Panc1 (cell line): ENCODE measurements at regions not wholly inside any gene's neighbourhood (a gene's known extent, or its start where the extent isn't known, plus 50 kb on each side); places are given as distances from the start of the nearest gene placed in this dataset.

ENCODE experiments used
- ATAC-seq: fragments of 200-7000 bp; cut with Tn5 transposase; 2 replicates; pipeline ENCODE4 v1.9.1; 2020; ENCODE audit warnings: mild to moderate bottlenecking, moderate library complexity
- BruUV-seq: library from RNA; stranded (reverse); fragments of 400-500 nt; replicated peaks from 2 replicates; lab custom pipeline; 2021; lab: Mats Ljungman, UMichigan
- CTCF ChIA-PET: fragments of 300-600 bp; sonication (Branson Sonifier 250); formaldehyde crosslinking; loops from one replicate; lab custom pipeline; 2022; ENCODE audit warnings: antibody characterized with exemption; lab: Charles Lee
- POLR2A ChIA-PET: fragments of 300-600 bp; sonication (Branson Sonifier 250); formaldehyde crosslinking; loops from one replicate; lab custom pipeline; 2022; ENCODE audit warnings: antibody characterized with exemption; lab: Charles Lee
- DNase-seq: peaks from one replicate; pipeline ENCODE4 v3.0.0-alpha.2; 2010; ENCODE audit warnings: low read depth, low spot score
- H3K27ac ChIP-seq: 2 replicates; pipeline ENCODE4 v1.5.1; 2011; ENCODE audit warnings: mild to moderate bottlenecking, low read length, inconsistent platforms
- H3K27me3 ChIP-seq: fragments of 200-500 bp; sonication (Bioruptor generic); 2 replicates; pipeline ENCODE4 v1.6.0; 2014; ENCODE audit warnings: low read length, inconsistent platforms; ENCODE audit not compliant: control insufficient read depth, insufficient read depth
- H3K36me3 ChIP-seq: fragments of 200-500 bp; sonication (Bioruptor generic); 2 replicates; pipeline ENCODE4 v1.5.1; 2014; ENCODE audit warnings: inconsistent platforms, mild to moderate bottlenecking, low read length, moderate library complexity; ENCODE audit not compliant: control insufficient read depth, insufficient read depth
- H3K4me1 ChIP-seq: 2 replicates; pipeline ENCODE4 v1.5.1; 2011; ENCODE audit warnings: inconsistent platforms, mild to moderate bottlenecking, low read length, moderate library complexity; ENCODE audit not compliant: control insufficient read depth, insufficient read depth
- H3K4me3 ChIP-seq, 2 experiments: 2 replicates each; pipeline ENCODE4 v1.5.1; 2011 to 2012; ENCODE audit warnings: low read depth in 2 of 2, low read length in 2 of 2, mild to moderate bottlenecking in 2 of 2, inconsistent platforms in 1 of 2, moderate library complexity in 1 of 2
- H3K9me3 ChIP-seq: fragments of 200-500 bp; sonication (Bioruptor generic); 2 replicates; pipeline ENCODE4 v1.5.1; 2014; ENCODE audit warnings: low read depth, mild to moderate bottlenecking, inconsistent platforms, low read length, moderate library complexity; ENCODE audit not compliant: control insufficient read depth, insufficient read depth
- POLR2AphosphoS5 ChIP-seq: IDR thresholded peaks from 2 replicates; pipeline ENCODE4 v1.6.1; 2012; ENCODE audit warnings: mild to moderate bottlenecking, low read depth, low read length, moderate library complexity
- SIN3A ChIP-seq: IDR thresholded peaks from 2 replicates; pipeline ENCODE4 v1.6.1; 2012; ENCODE audit warnings: low read depth, mild to moderate bottlenecking, low read length, moderate library complexity, borderline replicate concordance; ENCODE audit not compliant: insufficient read depth
- TCF7L2 ChIP-seq: IDR thresholded peaks from 2 replicates; pipeline ENCODE4 v1.6.1; 2011; ENCODE audit warnings: mild to moderate bottlenecking, low read depth, low read length, inconsistent platforms
- in situ Hi-C: cut with HindIII; loops from 2 replicates; pipeline ENCODE4 v1.10.0; 2016; ENCODE audit warnings: low sequenced_read_pairs, low pct_unique_long_range_greater_than_20kb
- intact Hi-C: fragments of 100-400 bp; cut with micrococcal nuclease; formaldehyde crosslinking; loops from one replicate; pipeline ENCODE4 v1.10.0; 2022; ENCODE audit not compliant: unreplicated experiment
- TF ChIP-seq, protein P1 (sequence below): fragments of 450-650 bp; IDR thresholded peaks from 2 replicates; pipeline ENCODE4 v1.5.1; 2017; ENCODE audit warnings: mild to moderate bottlenecking
- TF ChIP-seq, protein P2 (sequence below), 2 experiments: IDR thresholded peaks; 2 replicates each; pipeline ENCODE4 v1.6.1; 2011 to 2012; ENCODE audit warnings: low read depth in 2 of 2, control low read depth in 1 of 2, low read length in 1 of 2, mild to moderate bottlenecking in 1 of 2, moderate library complexity in 1 of 2; ENCODE audit not compliant: insufficient read depth in 1 of 2

GRCh38 chr3:87390821-87391220, 114.4 kb upstream of the POU1F1 start:
- no peaks in the 10 kb centered on the region for H3K27me3 ChIP-seq
- H3K4me1 ChIP-seq, result no peaks in the 10 kb centered on the region
- BruUV-seq, result no TSS peak
- in situ Hi-C loops, result no loop called here
- no peaks in the 10 kb centered on the region for H3K36me3 ChIP-seq
- CTCF ChIA-PET, result no interaction called here
- no peaks in the 10 kb centered on the region for H3K9me3 ChIP-seq
- TF ChIP-seq TCF7L2 (no peak), POLR2AphosphoS5 (no peak), SIN3A (no peak)
- TF ChIP-seq, protein P1, sequence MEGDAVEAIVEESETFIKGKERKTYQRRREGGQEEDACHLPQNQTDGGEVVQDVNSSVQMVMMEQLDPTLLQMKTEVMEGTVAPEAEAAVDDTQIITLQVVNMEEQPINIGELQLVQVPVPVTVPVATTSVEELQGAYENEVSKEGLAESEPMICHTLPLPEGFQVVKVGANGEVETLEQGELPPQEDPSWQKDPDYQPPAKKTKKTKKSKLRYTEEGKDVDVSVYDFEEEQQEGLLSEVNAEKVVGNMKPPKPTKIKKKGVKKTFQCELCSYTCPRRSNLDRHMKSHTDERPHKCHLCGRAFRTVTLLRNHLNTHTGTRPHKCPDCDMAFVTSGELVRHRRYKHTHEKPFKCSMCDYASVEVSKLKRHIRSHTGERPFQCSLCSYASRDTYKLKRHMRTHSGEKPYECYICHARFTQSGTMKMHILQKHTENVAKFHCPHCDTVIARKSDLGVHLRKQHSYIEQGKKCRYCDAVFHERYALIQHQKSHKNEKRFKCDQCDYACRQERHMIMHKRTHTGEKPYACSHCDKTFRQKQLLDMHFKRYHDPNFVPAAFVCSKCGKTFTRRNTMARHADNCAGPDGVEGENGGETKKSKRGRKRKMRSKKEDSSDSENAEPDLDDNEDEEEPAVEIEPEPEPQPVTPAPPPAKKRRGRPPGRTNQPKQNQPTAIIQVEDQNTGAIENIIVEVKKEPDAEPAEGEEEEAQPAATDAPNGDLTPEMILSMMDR, result no peak
- TF ChIP-seq, protein P2, sequence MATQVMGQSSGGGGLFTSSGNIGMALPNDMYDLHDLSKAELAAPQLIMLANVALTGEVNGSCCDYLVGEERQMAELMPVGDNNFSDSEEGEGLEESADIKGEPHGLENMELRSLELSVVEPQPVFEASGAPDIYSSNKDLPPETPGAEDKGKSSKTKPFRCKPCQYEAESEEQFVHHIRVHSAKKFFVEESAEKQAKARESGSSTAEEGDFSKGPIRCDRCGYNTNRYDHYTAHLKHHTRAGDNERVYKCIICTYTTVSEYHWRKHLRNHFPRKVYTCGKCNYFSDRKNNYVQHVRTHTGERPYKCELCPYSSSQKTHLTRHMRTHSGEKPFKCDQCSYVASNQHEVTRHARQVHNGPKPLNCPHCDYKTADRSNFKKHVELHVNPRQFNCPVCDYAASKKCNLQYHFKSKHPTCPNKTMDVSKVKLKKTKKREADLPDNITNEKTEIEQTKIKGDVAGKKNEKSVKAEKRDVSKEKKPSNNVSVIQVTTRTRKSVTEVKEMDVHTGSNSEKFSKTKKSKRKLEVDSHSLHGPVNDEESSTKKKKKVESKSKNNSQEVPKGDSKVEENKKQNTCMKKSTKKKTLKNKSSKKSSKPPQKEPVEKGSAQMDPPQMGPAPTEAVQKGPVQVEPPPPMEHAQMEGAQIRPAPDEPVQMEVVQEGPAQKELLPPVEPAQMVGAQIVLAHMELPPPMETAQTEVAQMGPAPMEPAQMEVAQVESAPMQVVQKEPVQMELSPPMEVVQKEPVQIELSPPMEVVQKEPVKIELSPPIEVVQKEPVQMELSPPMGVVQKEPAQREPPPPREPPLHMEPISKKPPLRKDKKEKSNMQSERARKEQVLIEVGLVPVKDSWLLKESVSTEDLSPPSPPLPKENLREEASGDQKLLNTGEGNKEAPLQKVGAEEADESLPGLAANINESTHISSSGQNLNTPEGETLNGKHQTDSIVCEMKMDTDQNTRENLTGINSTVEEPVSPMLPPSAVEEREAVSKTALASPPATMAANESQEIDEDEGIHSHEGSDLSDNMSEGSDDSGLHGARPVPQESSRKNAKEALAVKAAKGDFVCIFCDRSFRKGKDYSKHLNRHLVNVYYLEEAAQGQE (IDR thresholded peaks at IDR 0.05; ENCODE audit: insufficient read depth in 1 of 2, low read depth in 2 of 2, low read length in 1 of 2), result no peak
- intact Hi-C loops, result no loop called here
- no peak overlapping the region for H3K4me3 ChIP-seq
- ATAC-seq (no peak), DNase-seq (no peak)
- POLR2A ChIA-PET, result no interaction called here
- no peak overlapping the region for H3K27ac ChIP-seq

DNA sequence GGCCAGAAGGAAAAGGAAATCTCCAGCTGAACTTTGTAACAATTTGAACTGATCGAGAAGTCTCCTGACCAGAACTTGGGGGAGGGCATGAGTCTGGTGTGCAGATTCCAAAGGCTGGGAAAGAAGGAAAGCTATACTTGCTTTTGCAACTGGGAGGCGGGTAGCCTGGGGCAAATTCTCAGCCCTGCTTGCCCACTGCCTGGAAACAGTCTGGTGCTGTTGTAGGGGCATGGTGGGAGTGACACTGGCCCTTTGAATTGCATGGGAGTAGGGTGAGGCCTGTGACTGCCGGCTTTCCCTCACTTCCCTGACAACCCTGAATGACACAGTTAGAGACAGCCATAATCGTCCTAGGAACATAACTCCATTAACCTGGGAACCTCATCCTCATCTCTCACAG, 114.0 kb upstream of the POU1F1 start:
- CTCF ChIA-PET, result no interaction called here
- Histone ChIP-seq H3K4me3 (no peak overlapping the region), H3K9me3 (no peaks in the 10 kb centered on the region), H3K4me1 (no peaks in the 10 kb centered on the region), H3K27me3 (no peaks in the 10 kb centered on the region), H3K36me3 (no peaks in the 10 kb centered on the region), H3K27ac (no peak overlapping the region)
- POLR2A ChIA-PET, result no interaction called here
- no peak for DNase-seq
- in situ Hi-C loops, result no loop called here
- no TSS peak for BruUV-seq
- no peak for TF ChIP-seq SIN3A
- TF ChIP-seq, protein P1, result no peak
- TF ChIP-seq, protein P2 (IDR thresholded peaks at IDR 0.05; ENCODE audit: insufficient read depth in 1 of 2, low read depth in 2 of 2, low read length in 1 of 2), result no peak
- no peak for TF ChIP-seq TCF7L2
- TF ChIP-seq POLR2AphosphoS5, result no peak
- intact Hi-C loops, result no loop called here
- no peak for ATAC-seq
